ENCODE measurements at regions not wholly inside any gene's neighbourhood (a gene's known extent, or its start where the extent isn't known, plus 50 kb on each side); places are given as distances from the start of the nearest gene placed in this dataset.

GRCh38 chr16:86343796-86344585, 166.3 kb upstream of the FOXF1 start:
- H3K27me3 ChIP-seq (ENCODE audit: low read depth): peaks cover 88% of the 10 kb centered on the region
- H3K9me3 ChIP-seq (replicated peaks): no peaks in the 10 kb centered on the region
- no peak for TF ChIP-seq CTCF (IDR thresholded peaks at IDR 0.05; ENCODE audit: borderline replicate concordance)
- peak overlapping the region; percentile 45 for H3K4me3 ChIP-seq
- DNase-seq: no peak
- H3K4me1 ChIP-seq: peaks cover 17% of the 10 kb centered on the region
- H3K27ac ChIP-seq (replicated peaks): peak overlapping the region; percentile 61
- intact Hi-C loops (cut with micrococcal nuclease): loop anchor here (10.0 kb wide), 1 partner anchor 171 kb away; the partner anchor contains the start of gene FOXF1
- no peaks in the 10 kb centered on the region for H3K36me3 ChIP-seq

GRCh38 chr16:86344586-86344871, 165.8 kb upstream of the FOXF1 start:
- no peak for TF ChIP-seq CTCF (IDR thresholded peaks at IDR 0.05; ENCODE audit: borderline replicate concordance)

GRCh38 chr16:86344881-86345280, 165.4 kb upstream of the FOXF1 start:
- Histone ChIP-seq H3K9me3 (replicated peaks) (no peaks in the 10 kb centered on the region), H3K27ac (replicated peaks) (no peak overlapping the region), H3K4me3 (no peak overlapping the region), H3K27me3 (ENCODE audit: low read depth) (peaks cover 95% of the 10 kb centered on the region), H3K36me3 (no peaks in the 10 kb centered on the region), H3K4me1 (peaks cover 17% of the 10 kb centered on the region)
- no peak for TF ChIP-seq CTCF (IDR thresholded peaks at IDR 0.05; ENCODE audit: borderline replicate concordance)
- no peak for DNase-seq
- intact Hi-C loops (cut with micrococcal nuclease): loop anchor here (10.0 kb wide), 1 partner anchor 170 kb away; the partner anchor contains the start of gene FOXF1

More at GRCh38 chr16:86344586-86344871, 165.8 kb upstream of the FOXF1 start:
- intact Hi-C loops (cut with micrococcal nuclease): loop anchor here (10.0 kb wide), 1 partner anchor 170 kb away; the partner anchor contains the start of gene FOXF1
- no peak for DNase-seq
- H3K4me3 ChIP-seq: no peak overlapping the region
- no peaks in the 10 kb centered on the region for H3K9me3 ChIP-seq (replicated peaks)
- H3K4me1 ChIP-seq: peaks cover 17% of the 10 kb centered on the region
- H3K36me3 ChIP-seq: no peaks in the 10 kb centered on the region
- peaks cover 93% of the 10 kb centered on the region for H3K27me3 ChIP-seq (ENCODE audit: low read depth)
- no peak overlapping the region for H3K27ac ChIP-seq (replicated peaks)

GRCh38 chr16:86345516-86345915, 164.8 kb upstream of the FOXF1 start:
- Histone ChIP-seq H3K4me3 (no peak overlapping the region), H3K4me1 (peaks cover 17% of the 10 kb centered on the region), H3K27me3 (ENCODE audit: low read depth) (peaks cover 95% of the 10 kb centered on the region), H3K27ac (replicated peaks) (no peak overlapping the region), H3K9me3 (replicated peaks) (no peaks in the 10 kb centered on the region), H3K36me3 (no peaks in the 10 kb centered on the region)
- intact Hi-C loops (cut with micrococcal nuclease): loop anchor here (10.0 kb wide), 1 partner anchor 169 kb away; the partner anchor contains the start of gene FOXF1
- TF ChIP-seq CTCF (IDR thresholded peaks at IDR 0.05; ENCODE audit: borderline replicate concordance): no peak
- DNase-seq: no peak

- Histone ChIP-seq H3K9me3 (replicated peaks) (no peaks in the 10 kb centered on the region), H3K27me3 (ENCODE audit: low read depth) (peaks cover 97% of the 10 kb centered on the region), H3K4me1 (peaks cover 17% of the 10 kb centered on the region), H3K27ac (replicated peaks) (no peak overlapping the region), H3K4me3 (no peak overlapping the region), H3K36me3 (no peaks in the 10 kb centered on the region)
- intact Hi-C loops (cut with micrococcal nuclease): loop anchor here (10.0 kb wide), 1 partner anchor 169 kb away; the partner anchor contains the start of gene FOXF1
- no peak for TF ChIP-seq CTCF (IDR thresholded peaks at IDR 0.05; ENCODE audit: borderline replicate concordance)
- DNase-seq: no peak
These were observed 164.3 kb upstream of the FOXF1 start for GRCh38 chr16:86346034-86346433.
